Osteocyte (in vitro differentiated cells): ENCODE measurements at regions not wholly inside any gene's neighbourhood (a gene's known extent, or its start where the extent isn't known, plus 50 kb on each side); places are given as distances from the start of the nearest gene placed in this dataset.

Experiments used
- DNase-seq: peaks from one replicate; pipeline ENCODE4 v3.0.0; 2021; ENCODE audit warnings: mixed read lengths; ENCODE audit not compliant: unreplicated experiment; ENCODE audit errors: extremely low spot score
- H3K27ac Mint-ChIP-seq: one replicate; pipeline ENCODE4 v1.8.0; 2021; ENCODE audit warnings: mild to moderate bottlenecking, mixed read lengths; ENCODE audit not compliant: unreplicated experiment
- H3K27me3 Mint-ChIP-seq: one replicate; pipeline ENCODE4 v1.8.0; 2021; ENCODE audit warnings: mixed read lengths; ENCODE audit not compliant: unreplicated experiment
- H3K36me3 Mint-ChIP-seq: one replicate; pipeline ENCODE4 v1.8.0; 2021; ENCODE audit warnings: mixed read lengths; ENCODE audit not compliant: unreplicated experiment
- H3K4me1 Mint-ChIP-seq: one replicate; pipeline ENCODE4 v1.8.0; 2021; ENCODE audit warnings: mixed read lengths; ENCODE audit not compliant: unreplicated experiment
- H3K4me3 Mint-ChIP-seq: one replicate; pipeline ENCODE4 v1.8.0; 2021; ENCODE audit warnings: mild to moderate bottlenecking, moderate library complexity, mixed read lengths; ENCODE audit not compliant: unreplicated experiment
- H3K9me3 Mint-ChIP-seq: one replicate; pipeline ENCODE4 v1.8.0; 2021; ENCODE audit warnings: mixed read lengths; ENCODE audit not compliant: unreplicated experiment
- TF ChIP-seq, protein P1 (sequence below): fragments of 200-600 bp; sonication (generic); IDR thresholded peaks from 2 replicates; pipeline ENCODE4 v1.5.0; 2021; ENCODE audit warnings: antibody characterized with exemption, mild to moderate bottlenecking, moderate library complexity

DNA sequence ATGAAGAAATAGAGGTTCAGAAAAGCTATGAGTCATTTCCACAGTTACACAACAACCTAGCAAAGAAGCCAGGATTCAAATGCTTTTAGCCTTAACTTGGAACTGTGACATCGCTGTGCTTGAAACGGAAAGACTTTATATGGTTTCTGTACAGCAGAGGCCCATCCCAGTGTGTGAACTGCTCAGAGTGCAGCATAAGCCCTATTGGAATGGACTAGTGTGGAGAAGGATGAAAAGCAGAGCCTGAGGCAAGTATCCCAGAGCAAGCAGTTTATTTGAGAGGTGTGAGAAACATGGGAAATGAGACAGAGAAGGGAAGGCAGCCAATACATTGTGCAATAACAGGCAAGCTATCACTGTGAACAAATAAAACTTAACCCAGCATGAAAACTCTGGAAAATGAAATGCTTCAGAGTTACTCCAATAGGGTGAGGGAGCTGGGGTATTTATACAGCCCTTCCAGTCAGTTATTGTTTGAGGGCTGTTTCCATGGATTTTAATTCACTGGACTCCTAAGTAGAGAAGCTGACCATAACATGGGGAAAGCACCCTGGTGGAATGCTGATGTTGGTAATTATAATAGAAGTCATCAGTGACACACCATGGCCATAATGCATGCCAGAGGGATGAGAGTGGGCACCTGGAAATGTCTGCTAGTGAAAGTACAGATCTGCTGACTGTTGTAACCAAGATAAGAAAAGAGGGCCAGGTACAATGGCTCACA lies 254.0 kb upstream of the POU3F3 start:
- H3K36me3 Mint-ChIP-seq, result no peaks in the 10 kb centered on the region

GRCh38 chr2:104606056-104606455 lies 247.9 kb upstream of the POU3F3 start:
- peaks cover 32% of the 10 kb centered on the region for H3K9me3 Mint-ChIP-seq
- no peaks in the 10 kb centered on the region for H3K36me3 Mint-ChIP-seq
- TF ChIP-seq, protein P1, sequence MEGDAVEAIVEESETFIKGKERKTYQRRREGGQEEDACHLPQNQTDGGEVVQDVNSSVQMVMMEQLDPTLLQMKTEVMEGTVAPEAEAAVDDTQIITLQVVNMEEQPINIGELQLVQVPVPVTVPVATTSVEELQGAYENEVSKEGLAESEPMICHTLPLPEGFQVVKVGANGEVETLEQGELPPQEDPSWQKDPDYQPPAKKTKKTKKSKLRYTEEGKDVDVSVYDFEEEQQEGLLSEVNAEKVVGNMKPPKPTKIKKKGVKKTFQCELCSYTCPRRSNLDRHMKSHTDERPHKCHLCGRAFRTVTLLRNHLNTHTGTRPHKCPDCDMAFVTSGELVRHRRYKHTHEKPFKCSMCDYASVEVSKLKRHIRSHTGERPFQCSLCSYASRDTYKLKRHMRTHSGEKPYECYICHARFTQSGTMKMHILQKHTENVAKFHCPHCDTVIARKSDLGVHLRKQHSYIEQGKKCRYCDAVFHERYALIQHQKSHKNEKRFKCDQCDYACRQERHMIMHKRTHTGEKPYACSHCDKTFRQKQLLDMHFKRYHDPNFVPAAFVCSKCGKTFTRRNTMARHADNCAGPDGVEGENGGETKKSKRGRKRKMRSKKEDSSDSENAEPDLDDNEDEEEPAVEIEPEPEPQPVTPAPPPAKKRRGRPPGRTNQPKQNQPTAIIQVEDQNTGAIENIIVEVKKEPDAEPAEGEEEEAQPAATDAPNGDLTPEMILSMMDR, result no peak
- H3K27me3 Mint-ChIP-seq, result peaks cover 9% of the 10 kb centered on the region
- H3K27ac Mint-ChIP-seq, result no peak overlapping the region
- H3K4me1 Mint-ChIP-seq, result no peaks in the 10 kb centered on the region
- no peak for DNase-seq
- no peak overlapping the region for H3K4me3 Mint-ChIP-seq

More for the DNA sequence above, 254.0 kb upstream of the POU3F3 start:
- no peaks in the 10 kb centered on the region for H3K4me1 Mint-ChIP-seq
- no peak overlapping the region for H3K27ac Mint-ChIP-seq
- TF ChIP-seq, protein P1, result no peak
- DNase-seq, result no peak
- no peak overlapping the region for H3K4me3 Mint-ChIP-seq
- H3K9me3 Mint-ChIP-seq, result peaks cover 21% of the 10 kb centered on the region
- peaks cover 17% of the 10 kb centered on the region for H3K27me3 Mint-ChIP-seq

DNA sequence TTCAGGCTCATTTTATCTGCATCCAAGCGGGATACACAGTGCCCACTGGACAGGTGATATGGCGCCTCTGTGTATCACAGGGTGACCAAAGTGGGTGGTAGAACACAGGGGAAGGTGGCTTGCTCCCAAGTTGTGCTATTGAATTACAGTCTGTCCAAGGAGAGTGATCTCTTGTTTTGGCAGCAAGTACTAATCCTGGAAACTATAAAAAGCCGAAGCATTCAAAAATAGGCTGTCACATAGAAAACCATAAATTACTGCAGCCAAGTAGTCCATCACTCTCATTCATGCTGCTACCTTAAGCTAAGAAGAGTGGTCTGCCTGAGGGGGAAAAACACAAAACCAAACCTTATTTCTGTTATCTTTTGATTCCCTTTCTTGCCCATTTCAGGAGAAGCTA lies 237.1 kb upstream of the POU3F3 start:
- H3K36me3 Mint-ChIP-seq, result no peaks in the 10 kb centered on the region
- no peaks in the 10 kb centered on the region for H3K9me3 Mint-ChIP-seq

GRCh38 chr2:104620801-104621200 lies 233.1 kb upstream of the POU3F3 start:
- TF ChIP-seq, protein P1, result no peak
- Mint-ChIP-seq H3K27me3 (peaks cover 28% of the 10 kb centered on the region), H3K4me1 (no peaks in the 10 kb centered on the region), H3K4me3 (no peak overlapping the region), H3K36me3 (no peaks in the 10 kb centered on the region), H3K9me3 (no peaks in the 10 kb centered on the region), H3K27ac (no peak overlapping the region)
- DNase-seq, result no peak

More for the DNA sequence above, 237.1 kb upstream of the POU3F3 start:
- no peaks in the 10 kb centered on the region for H3K4me1 Mint-ChIP-seq
- H3K4me3 Mint-ChIP-seq, result no peak overlapping the region
- H3K27me3 Mint-ChIP-seq, result peaks cover 35% of the 10 kb centered on the region
- DNase-seq, result no peak
- TF ChIP-seq, protein P1, result no peak
- no peak overlapping the region for H3K27ac Mint-ChIP-seq

- H3K36me3 Mint-ChIP-seq, result no peaks in the 10 kb centered on the region
- no peak for DNase-seq
- H3K4me3 Mint-ChIP-seq, result no peak overlapping the region
- peaks cover 3% of the 10 kb centered on the region for H3K4me1 Mint-ChIP-seq
- no peak overlapping the region for H3K27ac Mint-ChIP-seq
- H3K27me3 Mint-ChIP-seq, result no peaks in the 10 kb centered on the region
- H3K9me3 Mint-ChIP-seq, result no peaks in the 10 kb centered on the region
- TF ChIP-seq, protein P1, result no peak
These were observed 218.3 kb upstream of the POU3F3 start for GRCh38 chr2:104635608-104636007.
